B cell (primary cell): ENCODE measurements at regions not wholly inside any gene's neighbourhood (a gene's known extent, or its start where the extent isn't known, plus 50 kb on each side); places are given as distances from the start of the nearest gene placed in this dataset.

Source experiments
- ATAC-seq: fragments of 200-7000 bp; cut with Tn5 transposase; one replicate; pipeline ENCODE4 v1.10.0; 2021; ENCODE audit warnings: low read depth, mild to moderate bottlenecking, moderate number of reproducible peaks, moderate library complexity
- CTCF ChIA-PET: fragments of 350-600 bp; sonication (Branson Sonifier 250); formaldehyde crosslinking; loops from one replicate; lab custom pipeline; 2021; ENCODE audit warnings: antibody characterized with exemption, inconsistent platforms; lab: Charles Lee
- POLR2A ChIA-PET: fragments of 350-600 bp; sonication (Branson Sonifier 250); formaldehyde crosslinking; loops from one replicate; lab custom pipeline; 2021; ENCODE audit warnings: antibody characterized with exemption; lab: Charles Lee
- DNase-seq: peaks from one replicate; pipeline ENCODE4 v3.0.0; 2013
- H2AFZ ChIP-seq: 2 replicates; pipeline ENCODE4 v1.6.1; 2012; ENCODE audit warnings: mild to moderate bottlenecking, low read depth, low read length; ENCODE audit not compliant: insufficient read depth, poor library complexity, severe bottlenecking
- H3K27ac ChIP-seq, 2 donors: 1 replicate in 1 of 2; 2 replicates in 1 of 2; pipeline ENCODE4 v1.5.1; 2012 to 2013; ENCODE audit warnings: low read length in 2 of 2, mild to moderate bottlenecking in 2 of 2, moderate library complexity in 1 of 2
- H3K27me3 ChIP-seq, 4 experiments: fragments of 200-600 bp in 1 of 4; sonication (generic) in 1 of 4; replicated peaks in 1 of 4; 1 replicate in 2 of 4; 2 replicates in 2 of 4; pipeline versions ENCODE4 v1.6.1 to v1.7.0; 2013 to 2016; ENCODE audit warnings: low read length in 3 of 4, mild to moderate bottlenecking in 2 of 4, mixed read lengths in 1 of 4, moderate library complexity in 1 of 4; ENCODE audit not compliant: insufficient read depth in 4 of 4, control insufficient read depth in 3 of 4; ENCODE audit errors: control extremely low read depth in 1 of 4
- H3K36me3 ChIP-seq, 2 experiments: replicated peaks in 1 of 2; 1 replicate in 1 of 2; 2 replicates in 1 of 2; pipeline versions ENCODE4 v1.6.1 to v1.7.1; 2013; ENCODE audit warnings: low read length in 1 of 2; ENCODE audit not compliant: insufficient read depth in 2 of 2, control insufficient read depth in 1 of 2; ENCODE audit errors: control extremely low read depth in 1 of 2, extremely low read depth in 1 of 2
- H3K4me1 ChIP-seq, 2 donors: fragments of 200-600 bp in 1 of 2; sonication (generic) in 1 of 2; 1 replicate in 1 of 2; 2 replicates in 1 of 2; pipeline versions ENCODE4 v1.5.1 to v1.6.1; 2013 to 2017; ENCODE audit warnings: low read length in 2 of 2; ENCODE audit not compliant: control insufficient read depth in 2 of 2, insufficient read depth in 2 of 2
- H3K4me2 ChIP-seq: replicated peaks from 2 replicates; pipeline ENCODE3; 2012; ENCODE audit warnings: mild to moderate bottlenecking, low read depth, low read length; ENCODE audit not compliant: poor library complexity, severe bottlenecking
- H3K4me3 ChIP-seq, 5 experiments: fragments of 200-600 bp in 1 of 5; sonication (generic) in 1 of 5; 1 replicate in 3 of 5; 2 replicates in 2 of 5; pipeline versions ENCODE4 v1.5.1 to v1.7.0; 2011 to 2016; ENCODE audit warnings: low read length in 4 of 5, mild to moderate bottlenecking in 4 of 5, low read depth in 2 of 5, control low read depth in 1 of 5, moderate library complexity in 1 of 5; ENCODE audit not compliant: insufficient read depth in 1 of 5; ENCODE audit errors: control extremely low read depth in 1 of 5, extremely low read depth in 1 of 5
- H3K79me2 ChIP-seq: fragments of 200-600 bp; sonication (generic); one replicate; pipeline ENCODE4 v1.6.0; 2016; ENCODE audit warnings: low read length; ENCODE audit not compliant: control insufficient read depth, insufficient read depth
- H3K9ac ChIP-seq: fragments of 200-600 bp; sonication (generic); 2 replicates; pipeline ENCODE4 v1.6.1; 2017; ENCODE audit warnings: mild to moderate bottlenecking, low read length, moderate library complexity
- H3K9me3 ChIP-seq, 3 donors: one replicate each; pipeline versions ENCODE4 v1.6.1 to v1.7.1; 2013; ENCODE audit warnings: low read length in 2 of 3; ENCODE audit not compliant: control insufficient read depth in 2 of 3, insufficient read depth in 1 of 3; ENCODE audit errors: control extremely low read depth in 1 of 3
- H4K20me1 ChIP-seq: 2 replicates; pipeline ENCODE4 v1.6.0; 2012; ENCODE audit warnings: mild to moderate bottlenecking, low read length; ENCODE audit not compliant: insufficient read depth, control insufficient read depth, poor library complexity, severe bottlenecking
- H3K27ac Mint-ChIP-seq: one replicate; pipeline ENCODE4 v1.8.0; 2021; ENCODE audit warnings: mixed read lengths
- H3K27me3 Mint-ChIP-seq: one replicate; pipeline ENCODE4 v1.8.0; 2021; ENCODE audit warnings: mixed read lengths
- H3K4me1 Mint-ChIP-seq: one replicate; pipeline ENCODE4 v1.8.0; 2021; ENCODE audit warnings: mixed read lengths
- H3K4me3 Mint-ChIP-seq: one replicate; pipeline ENCODE4 v1.8.0; 2021; ENCODE audit warnings: mixed read lengths
- H3K9me3 Mint-ChIP-seq: one replicate; pipeline ENCODE4 v1.8.0; 2022; ENCODE audit warnings: mixed read lengths; ENCODE audit not compliant: insufficient read depth
- EZH2 ChIP-seq: IDR thresholded peaks from 2 replicates; pipeline ENCODE4 v1.6.1; 2012; ENCODE audit warnings: borderline replicate concordance, low read depth, mild to moderate bottlenecking, moderate library complexity, low read length; ENCODE audit not compliant: insufficient read depth, poor library complexity, severe bottlenecking
- WGBS: methylation state at CpG from one replicate; pipeline ENCODE4 v1.1.5; 2013; ENCODE audit warnings: missing lambda C conversion rate; ENCODE audit not compliant: insufficient coverage; 5-methylcytosine and 5-hydroxymethylcytosine counted together
- intact Hi-C: fragments of 100-400 bp; cut with micrococcal nuclease; formaldehyde crosslinking; loops from one replicate; pipeline ENCODE4 v1.10.0; 2022
- TF ChIP-seq, protein P1 (sequence below): fragments of 200-600 bp; IDR thresholded peaks from one replicate; pipeline ENCODE4 v1.8.0; 2022; ENCODE audit warnings: antibody characterized with exemption, mild to moderate bottlenecking

DNA sequence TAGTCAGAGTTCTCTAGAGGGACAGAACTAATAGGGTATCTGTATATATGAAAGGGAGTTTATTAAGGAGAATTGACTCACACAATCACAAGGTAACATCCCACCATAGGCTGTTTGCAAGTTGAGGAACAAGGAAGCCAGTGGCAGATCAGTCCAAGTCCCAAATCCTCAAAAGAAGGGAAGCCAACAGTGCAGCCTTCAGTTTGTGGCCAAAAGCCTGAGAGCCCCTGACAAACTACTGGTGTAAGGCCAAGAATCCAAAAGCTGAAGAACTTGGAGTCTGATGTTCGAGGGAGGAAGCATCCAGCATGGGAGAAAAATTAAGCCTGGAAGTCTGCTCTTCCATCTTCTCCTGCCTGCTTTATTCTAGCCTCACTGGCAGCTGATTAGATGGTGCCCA, 1107.2 kb upstream of the CELF2 start:
- H3K79me2 ChIP-seq = no peaks in the 10 kb centered on the region
- no peak overlapping the region for H3K4me2 ChIP-seq
- Mint-ChIP-seq H3K27ac (no peak overlapping the region), H3K9me3 (peaks cover 2% of the 10 kb centered on the region), H3K4me1 (no peaks in the 10 kb centered on the region), H3K4me3 (no peak overlapping the region), H3K27me3 (no peaks in the 10 kb centered on the region)
- H3K36me3 ChIP-seq = no peaks in the 10 kb centered on the region
- TF ChIP-seq, protein P1, sequence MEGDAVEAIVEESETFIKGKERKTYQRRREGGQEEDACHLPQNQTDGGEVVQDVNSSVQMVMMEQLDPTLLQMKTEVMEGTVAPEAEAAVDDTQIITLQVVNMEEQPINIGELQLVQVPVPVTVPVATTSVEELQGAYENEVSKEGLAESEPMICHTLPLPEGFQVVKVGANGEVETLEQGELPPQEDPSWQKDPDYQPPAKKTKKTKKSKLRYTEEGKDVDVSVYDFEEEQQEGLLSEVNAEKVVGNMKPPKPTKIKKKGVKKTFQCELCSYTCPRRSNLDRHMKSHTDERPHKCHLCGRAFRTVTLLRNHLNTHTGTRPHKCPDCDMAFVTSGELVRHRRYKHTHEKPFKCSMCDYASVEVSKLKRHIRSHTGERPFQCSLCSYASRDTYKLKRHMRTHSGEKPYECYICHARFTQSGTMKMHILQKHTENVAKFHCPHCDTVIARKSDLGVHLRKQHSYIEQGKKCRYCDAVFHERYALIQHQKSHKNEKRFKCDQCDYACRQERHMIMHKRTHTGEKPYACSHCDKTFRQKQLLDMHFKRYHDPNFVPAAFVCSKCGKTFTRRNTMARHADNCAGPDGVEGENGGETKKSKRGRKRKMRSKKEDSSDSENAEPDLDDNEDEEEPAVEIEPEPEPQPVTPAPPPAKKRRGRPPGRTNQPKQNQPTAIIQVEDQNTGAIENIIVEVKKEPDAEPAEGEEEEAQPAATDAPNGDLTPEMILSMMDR = no peak
- no peak for TF ChIP-seq EZH2
- 40% methylated on average over 1 of the region's 1 CpG for WGBS
- ATAC-seq (no peak), DNase-seq (no peak)
- intact Hi-C loops = no loop called here
- no peak overlapping the region for H3K4me3 ChIP-seq
- ChIA-PET POLR2A (no interaction called here), CTCF (no interaction called here)
- no peaks in the 10 kb centered on the region for H4K20me1 ChIP-seq
- H3K27me3 ChIP-seq = no peaks in the 10 kb centered on the region
- peaks cover 0 to 3% (median 0%) of the 10 kb centered on the region in 3 donors for H3K9me3 ChIP-seq
- no peak overlapping the region for H3K9ac ChIP-seq
- H3K4me1 ChIP-seq = no peaks in the 10 kb centered on the region
- no peak overlapping the region for H2AFZ ChIP-seq
- no peak overlapping the region for H3K27ac ChIP-seq

DNA sequence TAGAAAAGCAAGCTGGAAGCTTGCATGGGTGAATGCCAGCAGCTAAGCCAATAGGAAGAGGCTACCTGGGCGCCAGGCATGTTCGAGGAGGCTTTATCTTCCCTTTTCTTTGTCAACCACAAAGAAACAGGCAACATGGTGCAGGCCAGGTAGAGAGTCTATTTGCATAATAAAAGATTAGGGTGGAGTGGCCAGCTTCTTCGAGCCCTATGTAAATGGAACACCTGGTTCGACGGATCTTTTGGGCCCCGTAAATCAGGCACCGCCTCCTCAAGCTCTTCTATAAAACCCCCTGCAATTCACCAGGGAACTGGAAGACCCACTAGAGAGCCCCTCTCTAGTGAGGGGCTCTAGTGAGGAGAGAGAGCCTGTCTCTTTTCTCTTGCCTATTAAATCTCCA, 1106.2 kb upstream of the CELF2 start:
- no peaks in the 10 kb centered on the region for H3K27me3 ChIP-seq
- no peak overlapping the region for H3K27ac Mint-ChIP-seq
- H3K4me2 ChIP-seq = no peak overlapping the region
- no peak overlapping the region for H2AFZ ChIP-seq
- POLR2A ChIA-PET = no interaction called here
- H3K27me3 Mint-ChIP-seq = no peaks in the 10 kb centered on the region
- CTCF ChIA-PET = no interaction called here
- H3K79me2 ChIP-seq = no peaks in the 10 kb centered on the region
- no peak overlapping the region for H3K4me3 ChIP-seq
- no peak overlapping the region for H3K27ac ChIP-seq
- H3K36me3 ChIP-seq = no peaks in the 10 kb centered on the region
- H3K9ac ChIP-seq = no peak overlapping the region
- TF ChIP-seq, protein P1 = no peak
- TF ChIP-seq EZH2 = no peak
- H3K4me1 ChIP-seq = no peaks in the 10 kb centered on the region
- ATAC-seq = no peak
- DNase-seq = no peak
- WGBS = no CpG with 5 or more reads among the region's 7 CpGs
- peaks cover 0 to 3% (median 0%) of the 10 kb centered on the region in 3 donors for H3K9me3 ChIP-seq
- intact Hi-C loops = no loop called here
- H3K4me3 Mint-ChIP-seq = no peak overlapping the region
- no peaks in the 10 kb centered on the region for H4K20me1 ChIP-seq
- no peaks in the 10 kb centered on the region for H3K4me1 Mint-ChIP-seq
- peaks cover 2% of the 10 kb centered on the region for H3K9me3 Mint-ChIP-seq
